ENCODE measurements at regions not wholly inside any gene's neighbourhood (a gene's known extent, or its start where the extent isn't known, plus 50 kb on each side); places are given as distances from the start of the nearest gene placed in this dataset.

DNA sequence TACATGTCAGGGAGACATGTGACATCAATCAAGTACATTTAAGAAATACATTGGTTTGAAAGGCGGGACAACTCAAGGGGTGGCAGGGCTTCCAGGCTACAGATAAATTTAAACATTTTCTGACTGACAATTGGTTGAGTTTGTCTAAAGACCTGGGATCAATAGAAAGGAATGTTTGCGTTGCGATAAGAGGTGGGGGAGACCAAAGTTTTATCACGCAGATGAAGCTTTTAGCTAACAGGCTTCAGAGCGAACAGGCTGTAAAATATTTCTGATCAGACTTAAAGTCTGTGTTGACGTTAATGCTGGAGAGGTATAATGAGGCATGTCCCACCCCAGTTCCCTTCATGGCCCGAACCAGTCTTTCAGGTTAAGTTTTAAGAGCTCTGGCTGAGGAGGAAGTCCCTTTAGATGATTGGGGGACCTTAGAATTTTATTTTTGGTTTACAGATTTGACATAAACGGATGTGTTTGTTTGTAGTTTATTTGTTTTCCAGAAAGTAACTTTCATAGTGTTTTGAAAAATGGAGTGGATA lies 346.7 kb upstream of the RASGEF1B start:
- H3K9ac ChIP-seq (ENCODE audit: low read length), result no peak overlapping the region

DNA sequence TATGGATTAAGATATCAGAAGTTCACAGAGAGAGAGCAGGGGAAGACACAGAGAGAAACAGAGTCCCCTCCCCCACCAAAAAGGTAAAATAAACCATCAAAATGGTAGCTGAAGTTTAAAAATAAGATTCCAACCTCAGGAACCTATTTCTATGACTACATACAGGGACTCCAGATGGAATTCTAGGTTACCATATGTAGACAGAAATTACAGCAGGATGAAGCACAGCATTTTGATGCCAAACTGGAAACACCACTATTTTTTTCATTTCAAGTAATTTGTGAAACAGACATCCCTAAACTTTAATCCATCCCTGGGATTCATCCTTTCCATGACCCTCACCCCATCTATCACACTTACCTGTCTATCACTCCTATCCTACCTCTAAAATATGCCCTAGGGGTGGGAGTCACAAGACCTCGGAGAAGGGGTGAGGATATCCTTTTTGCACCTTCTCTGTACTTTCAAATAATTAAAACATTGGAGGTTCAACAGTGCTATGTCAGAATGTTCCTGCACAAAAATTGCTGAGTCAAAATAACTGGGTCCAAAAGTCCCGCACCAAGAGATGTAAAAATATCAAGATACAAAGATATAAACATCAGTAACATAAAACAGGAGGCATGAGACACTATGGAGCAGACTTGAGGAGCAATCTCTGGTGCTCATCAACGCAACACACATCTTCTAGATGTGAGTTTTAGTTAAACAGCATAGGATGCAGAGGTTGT lies 344.5 kb upstream of the RASGEF1B start:
- no CpG with 5 or more reads among the region's 3 CpGs for WGBS (ENCODE audit: extremely low coverage, insufficient coverage, low lambda C conversion rate)
- H2AK5ac ChIP-seq (ENCODE audit: low read length), result no peak overlapping the region
- no peak for DNase-seq

More for the DNA sequence above, 346.7 kb upstream of the RASGEF1B start:
- Histone ChIP-seq H2BK5ac (ENCODE audit: low read length) (no peak overlapping the region), H3K27me3 (ENCODE audit: insufficient read depth, low read length, poor library complexity) (no peaks in the 10 kb centered on the region), H3K79me2 (ENCODE audit: control insufficient read depth, insufficient read depth, low read length) (no peaks in the 10 kb centered on the region), H2BK15ac (replicated peaks; ENCODE audit: low read depth) (no peak overlapping the region), H4K5ac (ENCODE audit: low read length) (no peak overlapping the region), H3K56ac (ENCODE audit: low read length) (no peak overlapping the region), H3K23ac (ENCODE audit: low read length) (no peak overlapping the region), H3K4me1 (ENCODE audit: control insufficient read depth, low read depth, low read length) (no peaks in the 10 kb centered on the region), H3K18ac (ENCODE audit: low read length) (no peak overlapping the region), H3K79me1 (ENCODE audit: low read length) (no peaks in the 10 kb centered on the region), H2AK5ac (ENCODE audit: low read length) (no peak overlapping the region), H3K4me3 (ENCODE audit: low read length) (no peak overlapping the region), H4K8ac (ENCODE audit: low read depth, low read length) (no peak overlapping the region), H3K4me2 (ENCODE audit: low read length) (no peak overlapping the region), H2BK120ac (ENCODE audit: low read depth, low read length) (no peak overlapping the region), H3K4ac (ENCODE audit: low read depth, low read length) (no peak overlapping the region), H3K36me3 (ENCODE audit: control insufficient read depth, insufficient read depth, low read length) (no peaks in the 10 kb centered on the region), H3K27ac (ENCODE audit: low read depth, low read length) (no peak overlapping the region)
- WGBS (ENCODE audit: extremely low coverage, insufficient coverage, low lambda C conversion rate), result 100% methylated on average over 1 of the region's 8 CpGs
- DNase-seq, result no peak

GRCh38 chr4:81814987-81815541 lies 343.4 kb upstream of the RASGEF1B start:
- Histone ChIP-seq H3K36me3 (ENCODE audit: control insufficient read depth, insufficient read depth, low read length) (no peaks in the 10 kb centered on the region), H3K4me1 (ENCODE audit: control insufficient read depth, low read depth, low read length) (no peaks in the 10 kb centered on the region), H3K4ac (ENCODE audit: low read depth, low read length) (no peak overlapping the region), H3K79me1 (ENCODE audit: low read length) (no peaks in the 10 kb centered on the region), H3K23ac (ENCODE audit: low read length) (no peak overlapping the region), H3K18ac (ENCODE audit: low read length) (no peak overlapping the region), H2BK120ac (ENCODE audit: low read depth, low read length) (no peak overlapping the region), H2BK5ac (ENCODE audit: low read length) (no peak overlapping the region), H3K4me3 (ENCODE audit: low read length) (no peak overlapping the region), H3K9ac (ENCODE audit: low read length) (no peak overlapping the region), H3K56ac (ENCODE audit: low read length) (no peak overlapping the region), H3K27me3 (ENCODE audit: insufficient read depth, low read length, poor library complexity) (no peaks in the 10 kb centered on the region), H2AK5ac (ENCODE audit: low read length) (no peak overlapping the region), H3K79me2 (ENCODE audit: control insufficient read depth, insufficient read depth, low read length) (no peaks in the 10 kb centered on the region), H4K5ac (ENCODE audit: low read length) (no peak overlapping the region), H3K4me2 (ENCODE audit: low read length) (no peak overlapping the region), H4K8ac (ENCODE audit: low read depth, low read length) (no peak overlapping the region), H2BK15ac (replicated peaks; ENCODE audit: low read depth) (no peak overlapping the region), H3K27ac (ENCODE audit: low read depth, low read length) (no peak overlapping the region)
- WGBS (ENCODE audit: extremely low coverage, insufficient coverage, low lambda C conversion rate), result no CpG with 5 or more reads among the region's 3 CpGs
- no peak for DNase-seq

More for the DNA sequence above, 344.5 kb upstream of the RASGEF1B start:
- H3K79me2 ChIP-seq (ENCODE audit: control insufficient read depth, insufficient read depth, low read length), result no peaks in the 10 kb centered on the region
- H2BK5ac ChIP-seq (ENCODE audit: low read length), result no peak overlapping the region
- H3K4me3 ChIP-seq (ENCODE audit: low read length), result no peak overlapping the region
- H3K9ac ChIP-seq (ENCODE audit: low read length), result no peak overlapping the region
- no peak overlapping the region for H3K4ac ChIP-seq (ENCODE audit: low read depth, low read length)
- H3K27me3 ChIP-seq (ENCODE audit: insufficient read depth, low read length, poor library complexity), result no peaks in the 10 kb centered on the region
- H3K18ac ChIP-seq (ENCODE audit: low read length), result peak overlapping the region; percentile 51
- H3K4me2 ChIP-seq (ENCODE audit: low read length), result no peak overlapping the region
- no peak overlapping the region for H2BK15ac ChIP-seq (replicated peaks; ENCODE audit: low read depth)
- H2BK120ac ChIP-seq (ENCODE audit: low read depth, low read length), result no peak overlapping the region
- no peak overlapping the region for H3K23ac ChIP-seq (ENCODE audit: low read length)
- H4K5ac ChIP-seq (ENCODE audit: low read length), result no peak overlapping the region
- no peak overlapping the region for H4K8ac ChIP-seq (ENCODE audit: low read depth, low read length)
- H3K79me1 ChIP-seq (ENCODE audit: low read length), result no peaks in the 10 kb centered on the region
- no peak overlapping the region for H3K27ac ChIP-seq (ENCODE audit: low read depth, low read length)
- no peaks in the 10 kb centered on the region for H3K36me3 ChIP-seq (ENCODE audit: control insufficient read depth, insufficient read depth, low read length)
- no peak overlapping the region for H3K56ac ChIP-seq (ENCODE audit: low read length)
- no peaks in the 10 kb centered on the region for H3K4me1 ChIP-seq (ENCODE audit: control insufficient read depth, low read depth, low read length)

DNA sequence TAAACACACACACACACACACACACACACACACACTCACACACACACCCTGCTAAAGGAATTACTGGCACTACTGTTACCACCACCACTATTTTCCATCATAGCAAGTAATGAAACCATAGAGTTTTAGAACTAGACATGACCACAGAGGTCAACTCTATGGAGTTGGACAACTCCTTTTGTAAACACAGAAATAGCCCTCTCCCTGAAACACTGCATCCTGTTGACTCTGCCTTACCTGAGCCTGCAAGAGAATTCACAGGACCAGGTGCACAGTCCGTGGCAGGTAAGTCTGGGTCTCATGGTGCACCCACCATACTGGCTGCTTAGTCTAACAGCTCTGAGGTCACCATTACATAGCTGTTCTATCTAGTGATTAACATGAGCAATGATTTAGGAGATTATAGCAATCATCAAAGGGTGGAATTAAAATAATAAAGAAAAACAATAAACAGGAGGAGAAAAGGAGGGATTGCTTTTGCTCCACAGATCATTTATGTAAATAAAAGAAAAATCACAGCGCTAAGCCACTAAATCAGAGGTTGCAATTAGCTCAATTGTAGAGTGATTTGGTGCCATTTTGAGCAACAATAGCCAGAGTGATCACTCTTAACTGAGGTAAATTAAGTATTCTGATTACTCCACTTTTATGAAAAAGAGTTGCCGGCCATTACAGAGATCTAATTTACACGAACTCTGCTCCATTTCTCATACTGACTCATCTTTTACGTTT lies 340.0 kb upstream of the RASGEF1B start:
- Histone ChIP-seq H3K4me1 (ENCODE audit: control insufficient read depth, low read depth, low read length) (peaks cover 2% of the 10 kb centered on the region), H3K27ac (ENCODE audit: low read depth, low read length) (no peak overlapping the region), H3K4ac (ENCODE audit: low read depth, low read length) (no peak overlapping the region)

DNA sequence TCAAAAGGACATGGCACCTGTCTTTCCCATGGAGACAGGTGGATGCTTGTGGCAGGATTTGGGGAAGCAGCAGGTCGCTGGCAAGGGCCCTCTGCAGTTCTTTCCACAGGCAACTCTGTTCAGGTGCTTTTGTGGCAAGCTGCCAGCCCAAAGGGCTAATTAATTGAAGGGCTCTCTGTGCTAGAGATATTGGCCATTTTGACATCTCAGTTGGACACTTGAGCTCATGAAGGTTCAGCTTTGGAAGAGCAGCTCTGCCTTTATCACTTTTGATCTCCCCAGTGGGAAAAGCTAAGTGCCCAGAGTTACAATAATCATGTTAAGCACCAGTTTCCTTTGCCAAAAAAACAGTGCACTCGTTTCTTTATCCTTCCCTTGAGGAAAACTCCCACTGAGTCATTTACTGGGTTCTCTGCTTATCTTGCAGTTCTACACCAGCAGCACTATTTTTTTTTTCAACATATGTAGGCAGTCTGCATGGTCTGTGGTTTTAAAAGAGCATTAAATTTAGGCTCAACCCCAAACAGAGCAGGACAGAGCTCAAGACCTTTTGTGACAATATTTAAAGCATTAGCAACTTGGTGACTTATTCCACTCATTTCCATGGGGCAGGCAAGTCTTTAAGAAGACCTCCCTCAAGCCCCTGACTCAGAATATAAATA lies 336.4 kb upstream of the RASGEF1B start:
- no CpG with 5 or more reads among the region's 2 CpGs for WGBS (ENCODE audit: extremely low coverage, insufficient coverage, low lambda C conversion rate)
- H3K9ac ChIP-seq (ENCODE audit: low read length), result no peak overlapping the region

More for the DNA sequence above, 340.0 kb upstream of the RASGEF1B start:
- no CpG with 5 or more reads among the region's 5 CpGs for WGBS (ENCODE audit: extremely low coverage, insufficient coverage, low lambda C conversion rate)
- Histone ChIP-seq H2BK5ac (ENCODE audit: low read length) (no peak overlapping the region), H2AK5ac (ENCODE audit: low read length) (no peak overlapping the region), H2BK120ac (ENCODE audit: low read depth, low read length) (no peak overlapping the region), H3K18ac (ENCODE audit: low read length) (no peak overlapping the region), H3K79me1 (ENCODE audit: low read length) (no peaks in the 10 kb centered on the region), H4K5ac (ENCODE audit: low read length) (no peak overlapping the region), H3K9ac (ENCODE audit: low read length) (no peak overlapping the region), H3K4me2 (ENCODE audit: low read length) (no peak overlapping the region), H3K36me3 (ENCODE audit: control insufficient read depth, insufficient read depth, low read length) (no peaks in the 10 kb centered on the region), H4K8ac (ENCODE audit: low read depth, low read length) (no peak overlapping the region), H3K4me3 (ENCODE audit: low read length) (no peak overlapping the region), H2BK15ac (replicated peaks; ENCODE audit: low read depth) (no peak overlapping the region), H3K27me3 (ENCODE audit: insufficient read depth, low read length, poor library complexity) (no peaks in the 10 kb centered on the region), H3K56ac (ENCODE audit: low read length) (no peak overlapping the region), H3K79me2 (ENCODE audit: control insufficient read depth, insufficient read depth, low read length) (no peaks in the 10 kb centered on the region), H3K23ac (ENCODE audit: low read length) (no peak overlapping the region)
- DNase-seq, result no peak

More for the DNA sequence above, 336.4 kb upstream of the RASGEF1B start:
- H3K56ac ChIP-seq (ENCODE audit: low read length), result no peak overlapping the region
- no peak overlapping the region for H2BK120ac ChIP-seq (ENCODE audit: low read depth, low read length)
- H3K4me2 ChIP-seq (ENCODE audit: low read length), result no peak overlapping the region
- no peaks in the 10 kb centered on the region for H3K79me1 ChIP-seq (ENCODE audit: low read length)
- H2BK5ac ChIP-seq (ENCODE audit: low read length), result no peak overlapping the region
- no peaks in the 10 kb centered on the region for H3K79me2 ChIP-seq (ENCODE audit: control insufficient read depth, insufficient read depth, low read length)
- H4K8ac ChIP-seq (ENCODE audit: low read depth, low read length), result no peak overlapping the region
- H3K36me3 ChIP-seq (ENCODE audit: control insufficient read depth, insufficient read depth, low read length), result no peaks in the 10 kb centered on the region
- no peak overlapping the region for H2BK15ac ChIP-seq (replicated peaks; ENCODE audit: low read depth)
- peaks cover 2% of the 10 kb centered on the region for H3K4me1 ChIP-seq (ENCODE audit: control insufficient read depth, low read depth, low read length)
- DNase-seq, result peak; percentile 9
- H3K27me3 ChIP-seq (ENCODE audit: insufficient read depth, low read length, poor library complexity), result no peaks in the 10 kb centered on the region
- H3K4ac ChIP-seq (ENCODE audit: low read depth, low read length), result no peak overlapping the region
- H4K5ac ChIP-seq (ENCODE audit: low read length), result no peak overlapping the region
- no peak overlapping the region for H3K23ac ChIP-seq (ENCODE audit: low read length)
- no peak overlapping the region for H3K4me3 ChIP-seq (ENCODE audit: low read length)
- no peak overlapping the region for H3K18ac ChIP-seq (ENCODE audit: low read length)
- no peak overlapping the region for H2AK5ac ChIP-seq (ENCODE audit: low read length)
- no peak overlapping the region for H3K27ac ChIP-seq (ENCODE audit: low read depth, low read length)

Data from mesendoderm (in vitro differentiated cells).